GM19438 (cell line): ENCODE measurements at regions not wholly inside any gene's neighbourhood (a gene's known extent, or its start where the extent isn't known, plus 50 kb on each side); places are given as distances from the start of the nearest gene placed in this dataset.

Experiments
- ATAC-seq: cut with Tn5 transposase; IDR thresholded peaks from one replicate; pipeline ENCODE4 v1.9.1; 2021; ENCODE audit warnings: low read depth; ENCODE audit not compliant: unreplicated experiment

DNA sequence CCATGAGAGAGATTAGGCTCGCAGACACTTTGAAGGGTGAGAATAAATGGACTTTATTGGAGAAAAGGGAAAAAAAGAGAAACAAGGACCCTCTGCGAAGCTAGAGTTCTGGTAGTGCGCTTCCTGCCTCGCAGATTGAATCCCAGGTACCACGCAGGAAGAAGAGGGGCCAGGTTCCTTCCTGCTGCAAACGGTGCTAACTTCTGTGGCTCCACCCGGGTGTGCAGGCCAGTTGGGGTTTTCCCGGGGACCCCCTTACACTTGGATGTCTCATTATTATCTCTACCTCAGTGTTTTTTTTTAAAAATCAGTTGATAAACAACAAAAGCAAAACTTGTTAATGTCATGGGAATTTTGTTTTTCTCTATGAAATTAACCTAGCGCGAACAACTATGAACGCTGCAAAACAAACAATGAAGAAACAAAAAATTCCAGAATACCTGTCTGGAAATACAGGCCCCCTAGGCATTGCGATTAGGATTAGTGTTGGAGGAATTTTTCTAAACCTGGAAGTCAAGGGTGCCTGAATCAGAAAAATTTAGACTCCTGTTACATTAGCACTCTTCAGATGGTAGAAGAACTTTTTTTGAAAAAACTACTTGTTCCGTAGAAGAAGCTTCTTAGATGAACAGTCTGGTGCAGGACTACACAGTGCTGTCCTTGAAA is 414.5 kb downstream of the MAN2A1 start:
- ATAC-seq, result no peak

DNA sequence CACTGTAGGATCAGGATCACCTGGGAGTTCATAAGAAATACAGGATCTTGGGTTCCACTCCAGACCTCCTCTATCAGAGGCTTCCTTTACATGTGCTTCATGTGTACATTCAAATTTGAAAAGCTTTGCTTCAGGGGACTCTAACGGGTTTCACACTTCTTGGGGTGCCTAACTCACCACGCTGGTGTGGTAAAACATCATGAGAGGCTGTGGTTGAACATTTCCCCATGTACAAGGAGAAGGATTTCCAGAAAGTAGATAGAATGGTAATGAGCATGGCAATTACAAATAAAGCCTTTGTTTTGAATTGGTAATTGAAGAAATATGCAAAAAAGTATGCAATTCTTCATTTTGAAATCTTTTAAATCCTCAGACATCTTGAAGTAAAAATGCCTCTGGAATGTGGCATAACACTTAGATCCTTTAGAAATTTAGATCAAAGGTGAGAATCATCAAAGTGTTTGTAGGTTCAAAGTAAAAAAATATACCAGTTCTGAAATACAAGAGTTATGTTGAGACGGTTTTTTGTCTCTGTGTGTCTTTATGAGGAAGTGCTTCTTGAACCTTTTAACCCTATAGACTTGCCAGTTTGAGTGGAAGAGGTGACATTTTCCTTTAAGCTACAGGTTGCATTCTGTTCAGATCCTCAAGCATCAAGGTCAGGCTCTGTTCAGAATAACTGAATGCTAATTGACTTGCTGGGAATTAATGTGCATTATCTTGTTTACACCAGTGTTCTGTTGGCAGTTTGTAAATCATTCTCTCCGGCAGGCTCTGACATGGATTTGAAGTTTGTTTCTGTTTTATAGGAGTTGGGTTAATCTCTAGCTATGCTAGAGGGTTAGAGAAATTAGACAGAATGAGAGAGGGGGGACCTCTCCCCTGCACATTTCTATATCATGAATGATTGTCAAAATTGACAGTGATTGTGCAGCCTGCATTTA is 415.3 kb downstream of the MAN2A1 start:
- ATAC-seq, result no peak

DNA sequence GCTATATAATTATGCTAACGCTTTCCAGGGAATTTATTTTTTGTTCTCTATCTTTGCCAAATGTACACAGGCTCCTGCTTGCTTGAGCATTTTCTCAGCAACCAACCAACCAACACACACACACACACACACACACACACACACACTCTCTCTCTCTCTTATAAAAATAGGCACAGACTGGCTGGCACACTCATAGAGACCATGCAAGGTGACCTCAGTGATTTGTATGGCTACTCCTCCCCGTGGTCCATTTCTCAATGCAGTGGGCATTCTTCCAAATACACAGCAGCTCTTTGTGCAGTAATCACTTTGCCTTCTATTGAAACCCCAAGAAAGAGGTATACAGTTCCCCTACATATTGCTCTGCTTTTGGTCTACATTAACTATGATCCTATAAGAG is 416.0 kb downstream of the MAN2A1 start:
- no peak for ATAC-seq

DNA sequence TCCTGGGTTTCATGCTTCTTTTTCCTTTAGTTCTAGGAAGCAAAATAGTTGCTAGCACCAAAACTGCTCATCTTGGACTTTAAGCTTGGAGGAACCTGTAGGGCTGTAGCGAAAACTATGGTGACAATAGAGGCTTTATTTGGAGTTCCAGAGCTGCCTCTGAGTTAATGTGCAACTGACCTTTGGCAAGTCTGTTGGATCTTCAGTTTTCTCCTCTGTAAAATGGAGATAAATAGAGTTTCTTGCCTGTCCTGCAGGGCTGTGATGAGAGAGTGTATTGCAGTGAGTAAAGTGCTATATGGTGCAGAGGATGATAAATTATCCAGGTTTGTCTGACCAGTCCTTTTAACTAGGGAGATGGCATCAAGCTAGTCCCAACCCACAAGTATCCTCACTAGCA is 417.0 kb downstream of the MAN2A1 start:
- ATAC-seq, result no peak

DNA sequence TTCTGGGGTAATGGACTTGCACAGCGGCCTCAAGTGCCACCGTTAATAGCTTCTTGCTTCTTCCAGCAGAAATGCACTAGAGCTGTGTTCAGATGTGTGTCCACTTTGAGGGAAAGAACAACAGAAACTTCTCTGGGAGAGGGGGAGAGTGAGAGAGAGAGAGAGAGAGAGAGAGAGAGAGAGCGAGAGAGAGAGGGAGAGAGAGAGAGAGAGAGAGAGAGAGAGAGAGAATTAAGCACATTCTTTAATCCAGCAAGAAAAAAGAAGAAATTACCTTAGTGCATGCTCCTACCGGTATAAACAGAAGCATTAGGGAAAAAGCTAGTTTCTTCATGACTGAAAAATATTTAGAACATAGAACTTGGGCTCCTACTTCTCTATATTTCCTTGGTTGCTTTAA is 418.8 kb downstream of the MAN2A1 start:
- ATAC-seq, result no peak

DNA sequence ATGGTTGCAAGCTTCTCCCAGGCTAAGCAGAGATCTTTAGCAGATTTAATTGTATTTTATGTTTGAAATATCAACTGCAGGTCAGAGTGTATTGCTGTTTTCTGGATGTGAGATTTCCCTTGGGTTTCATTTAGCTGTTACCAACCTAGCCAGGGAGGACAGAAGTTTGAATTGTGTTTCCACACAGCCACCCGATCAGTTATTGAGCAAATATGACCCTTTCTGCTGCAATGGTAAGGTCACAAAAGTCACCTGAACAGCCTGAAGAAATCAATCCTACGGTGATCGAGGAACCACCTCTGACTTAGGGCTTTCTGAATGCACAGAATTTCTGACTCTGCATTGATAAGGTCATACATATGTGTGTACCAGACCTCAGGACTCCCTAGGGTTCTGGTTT is 419.9 kb downstream of the MAN2A1 start:
- ATAC-seq, result no peak

DNA sequence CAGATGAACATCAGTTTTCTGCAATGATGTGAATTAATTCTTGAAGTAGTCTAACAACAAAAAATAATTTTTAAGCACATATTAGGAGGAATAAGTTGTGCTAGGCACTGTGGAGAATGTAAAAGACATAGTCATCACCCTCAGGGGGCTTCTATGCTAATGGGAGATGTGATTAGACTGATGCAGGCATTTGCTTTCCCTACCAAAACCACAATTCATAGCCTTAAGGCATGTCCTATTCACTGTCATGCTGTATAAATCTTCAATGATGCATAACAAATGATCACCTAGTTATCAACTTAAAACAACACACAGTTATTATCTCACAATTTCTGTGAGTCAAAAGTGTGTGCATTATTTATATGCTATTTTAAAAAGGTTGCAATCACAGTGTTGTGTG is 422.6 kb downstream of the MAN2A1 start:
- ATAC-seq, result no peak

DNA sequence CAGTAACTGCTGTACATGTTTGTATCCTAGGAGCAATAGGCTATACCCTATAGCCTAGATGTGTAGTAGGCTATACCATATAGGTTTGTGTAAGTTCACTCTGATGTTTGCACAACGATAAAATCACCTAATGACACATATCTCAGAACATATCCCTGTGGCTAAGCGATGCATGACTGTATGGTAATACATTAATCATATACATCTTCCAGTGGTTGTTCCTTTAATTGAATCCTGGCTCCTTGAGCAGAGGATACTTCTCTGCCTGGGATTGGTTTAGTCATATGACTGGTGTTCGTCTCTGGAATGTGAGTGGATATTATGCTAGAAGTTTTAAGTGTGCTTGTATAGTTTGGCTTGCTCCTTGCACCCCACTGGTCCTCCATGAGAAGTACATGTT is 425.8 kb downstream of the MAN2A1 start:
- ATAC-seq, result no peak

DNA sequence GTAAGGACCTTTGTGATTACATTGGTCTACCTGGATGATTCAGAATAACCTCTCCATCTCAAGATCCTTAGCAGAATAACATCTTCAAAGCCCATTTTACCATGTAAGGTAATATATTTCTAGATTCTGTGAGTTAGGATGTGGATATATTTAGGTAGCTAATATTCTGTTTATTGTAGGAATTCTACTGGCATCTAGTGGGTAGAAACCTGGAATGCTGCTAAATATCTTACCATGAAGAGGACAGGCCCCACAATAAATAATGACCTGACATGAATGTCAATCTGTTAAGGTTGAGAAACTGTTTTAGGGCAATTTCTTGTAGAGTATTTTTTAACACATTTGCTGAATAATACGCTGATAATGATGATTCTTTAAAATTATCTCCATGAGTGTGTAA is 426.8 kb downstream of the MAN2A1 start:
- ATAC-seq, result no peak

DNA sequence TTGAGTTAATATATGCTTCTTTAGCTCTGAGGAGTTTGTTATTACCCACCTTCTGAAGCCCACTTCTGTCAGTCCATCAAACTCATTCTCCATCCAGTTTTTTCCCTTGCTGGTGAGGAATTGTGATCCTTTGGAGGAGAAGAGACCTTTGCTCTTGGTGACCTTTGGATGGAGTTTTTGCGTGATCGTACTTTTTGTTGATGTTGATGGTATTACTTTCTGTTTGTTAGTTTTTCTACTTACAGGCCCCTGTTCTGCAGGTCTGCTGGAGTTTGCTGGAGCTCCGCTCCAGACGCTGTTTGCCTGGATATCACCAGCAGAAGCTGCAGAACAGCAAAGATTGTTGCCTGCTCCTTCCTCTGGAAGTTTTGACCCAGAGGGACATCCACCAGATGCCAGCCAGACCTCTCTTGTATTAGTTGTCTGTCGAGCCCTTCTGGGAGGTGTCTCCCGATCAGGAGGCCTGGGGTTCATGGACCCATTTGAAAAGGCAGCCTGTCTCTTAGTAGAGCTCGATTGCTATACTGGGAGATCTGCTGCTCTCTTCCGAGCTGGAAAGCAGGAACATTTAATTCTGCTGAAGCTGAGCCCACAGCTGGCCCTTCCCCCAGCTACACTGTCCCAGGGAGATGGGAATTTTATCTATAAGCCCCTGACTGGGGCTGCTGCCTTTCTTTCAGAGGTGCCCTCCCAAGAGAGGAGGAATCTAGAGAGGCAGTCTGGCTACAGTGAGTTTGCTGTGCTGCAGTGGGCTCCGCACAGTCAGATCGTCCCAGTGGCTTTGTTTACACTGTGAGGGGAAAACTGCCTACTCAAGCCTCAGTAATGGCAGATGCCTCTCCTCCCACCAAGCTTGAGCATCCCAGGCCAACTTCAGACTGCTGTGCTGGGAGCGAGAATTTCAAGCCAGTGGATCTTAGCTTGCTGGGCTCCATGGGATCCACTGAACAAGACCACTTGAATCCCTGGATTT is 445.5 kb downstream of the MAN2A1 start:
- no peak for ATAC-seq

DNA sequence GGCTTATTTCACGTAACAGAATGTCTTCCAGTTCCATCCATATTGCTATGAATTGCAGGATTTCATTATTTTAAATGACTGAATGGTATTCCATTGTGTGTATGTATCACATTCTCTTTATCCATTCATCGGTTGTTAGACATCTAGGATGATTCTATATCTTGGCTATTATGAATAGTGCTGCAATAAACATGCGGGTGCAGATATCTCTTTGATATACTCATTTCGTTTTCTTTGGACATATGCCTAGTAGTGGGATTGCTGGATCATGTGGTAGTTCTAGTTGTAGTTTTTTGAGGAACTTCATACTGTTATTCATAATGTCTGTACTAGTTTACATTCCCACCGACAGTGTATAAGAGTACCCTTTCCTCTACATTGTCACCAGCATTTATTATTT is 460.5 kb downstream of the MAN2A1 start:
- no peak for ATAC-seq

DNA sequence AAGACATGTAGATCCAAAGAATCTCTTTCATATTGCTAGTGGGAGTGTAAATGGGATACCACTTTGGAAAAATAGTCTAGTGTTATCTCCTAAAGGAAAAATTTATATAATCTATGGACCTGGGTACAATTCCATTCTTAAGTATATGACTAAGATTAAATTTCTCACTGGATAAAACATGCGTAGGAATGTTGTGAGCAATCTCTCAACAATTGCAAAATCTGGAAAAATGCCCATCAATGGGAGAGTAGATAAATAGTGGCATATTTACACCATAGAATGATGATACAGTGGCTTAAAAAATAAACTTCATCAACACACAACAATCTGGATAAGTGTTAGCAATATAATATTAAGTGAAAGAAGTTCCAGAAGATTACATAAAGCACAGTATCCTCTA is 469.5 kb downstream of the MAN2A1 start:
- no peak for ATAC-seq

DNA sequence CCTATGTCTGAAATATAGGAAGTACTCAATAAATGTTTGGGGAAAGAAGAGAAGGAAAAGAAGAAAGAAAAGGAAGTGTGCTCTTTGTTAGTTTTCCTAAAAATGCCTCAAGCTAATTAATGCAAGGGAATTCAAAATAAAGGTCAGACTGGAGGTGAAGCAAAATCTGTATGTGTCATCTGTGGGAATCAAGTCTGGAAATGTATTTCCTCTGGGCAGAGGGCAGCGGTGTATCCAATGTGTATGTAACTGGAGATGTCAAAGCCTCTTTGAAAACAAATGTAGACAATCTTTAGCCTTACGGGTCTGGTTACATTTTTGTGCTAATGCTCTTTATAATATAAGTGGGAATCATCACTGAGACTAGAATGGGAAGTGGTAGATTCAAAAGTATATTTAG is 471.4 kb downstream of the MAN2A1 start:
- no peak for ATAC-seq

DNA sequence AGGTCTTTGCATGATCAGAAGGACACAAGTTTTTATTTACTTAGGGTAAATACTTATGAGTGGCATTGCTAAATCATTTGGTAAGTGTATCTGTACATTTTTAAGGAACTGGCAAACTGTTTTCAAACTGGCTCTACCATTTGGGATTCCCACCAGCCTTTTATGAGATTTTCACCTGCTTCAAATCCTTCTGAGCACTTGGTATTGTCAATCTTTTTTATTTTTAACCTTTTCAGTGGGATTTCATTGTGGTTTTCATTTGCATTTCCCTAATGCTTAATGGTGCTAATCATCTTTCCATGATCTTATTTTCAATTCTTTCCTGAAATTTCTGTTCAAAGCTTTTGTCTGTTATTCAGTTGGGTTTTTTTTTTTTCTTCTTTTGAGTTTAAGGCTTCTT is 475.6 kb downstream of the MAN2A1 start:
- ATAC-seq, result no peak

DNA sequence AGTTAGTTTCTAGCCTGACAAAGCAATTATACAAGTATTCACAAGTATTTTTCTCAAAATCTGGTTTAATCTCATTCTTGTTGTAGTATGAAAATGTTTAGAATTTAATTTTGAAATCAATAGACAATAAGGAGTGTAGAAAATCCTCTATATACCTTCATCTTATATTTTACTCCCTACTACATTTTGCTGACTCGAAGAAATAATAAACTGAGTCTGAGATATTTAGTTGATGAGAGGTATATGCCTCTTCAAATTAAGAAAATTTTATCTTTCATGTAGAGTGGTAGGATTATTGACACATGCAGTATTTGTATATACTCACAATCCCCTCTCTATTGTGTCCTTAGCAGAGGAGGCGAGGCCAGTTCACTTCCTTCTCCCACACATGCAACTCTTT is 477.7 kb downstream of the MAN2A1 start:
- no peak for ATAC-seq

DNA sequence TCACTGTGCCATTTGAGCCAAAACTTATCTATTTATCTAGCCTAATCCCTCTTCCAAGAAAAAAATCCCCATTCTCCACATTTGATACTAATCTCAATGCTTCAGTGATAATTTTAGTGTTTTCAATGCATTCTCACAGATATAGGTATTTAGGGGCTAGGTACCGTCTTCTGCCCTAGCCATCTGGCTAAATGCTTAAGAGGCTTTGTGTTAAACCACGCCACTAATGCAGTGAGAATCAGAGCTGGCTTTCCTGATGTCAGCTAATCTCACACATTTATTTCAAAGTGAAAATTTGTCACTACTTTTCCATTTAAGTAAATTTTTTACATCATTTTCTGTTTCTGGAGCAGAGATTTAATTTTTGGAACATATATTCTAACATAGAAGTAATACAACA is 479.7 kb downstream of the MAN2A1 start:
- ATAC-seq, result no peak

DNA sequence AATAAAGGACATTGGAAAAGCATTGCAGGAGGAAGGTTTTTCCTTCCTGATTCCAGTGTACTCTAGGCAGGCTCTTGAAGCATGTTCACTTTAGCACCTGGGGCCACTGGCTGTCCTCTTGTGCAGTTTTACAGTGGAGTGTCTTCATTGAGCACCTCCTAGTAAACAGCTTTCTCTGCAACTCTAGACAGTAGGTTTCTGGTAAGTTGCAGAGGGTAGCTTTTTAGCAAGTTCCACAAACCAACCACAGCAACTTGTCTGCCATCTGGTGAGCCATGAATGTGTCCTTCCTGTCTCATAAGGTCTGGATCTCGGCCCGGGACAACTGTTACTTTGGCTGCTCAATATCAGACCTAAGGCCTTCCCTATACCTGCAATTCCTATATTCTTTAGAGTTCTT is 488.0 kb downstream of the MAN2A1 start:
- no peak for ATAC-seq

DNA sequence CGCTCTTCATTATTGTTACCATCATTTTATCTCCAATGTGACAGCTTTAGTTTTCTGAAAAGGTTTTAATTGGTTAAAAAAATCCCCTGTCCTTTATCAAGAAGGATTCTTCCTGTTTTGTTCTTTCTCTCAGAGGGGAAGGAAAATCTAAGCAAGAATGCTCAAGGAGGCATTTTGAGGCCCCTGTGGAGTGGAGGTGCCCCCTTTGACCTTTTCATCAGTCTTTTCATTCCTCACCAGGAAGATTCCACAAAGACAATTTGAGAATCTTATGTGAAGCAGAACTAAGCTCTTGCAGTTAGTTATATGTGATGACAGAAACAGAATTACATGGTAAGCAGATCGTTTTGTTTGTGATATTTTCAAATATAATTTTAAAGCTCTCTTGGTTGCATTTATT is 489.6 kb downstream of the MAN2A1 start:
- ATAC-seq, result no peak

DNA sequence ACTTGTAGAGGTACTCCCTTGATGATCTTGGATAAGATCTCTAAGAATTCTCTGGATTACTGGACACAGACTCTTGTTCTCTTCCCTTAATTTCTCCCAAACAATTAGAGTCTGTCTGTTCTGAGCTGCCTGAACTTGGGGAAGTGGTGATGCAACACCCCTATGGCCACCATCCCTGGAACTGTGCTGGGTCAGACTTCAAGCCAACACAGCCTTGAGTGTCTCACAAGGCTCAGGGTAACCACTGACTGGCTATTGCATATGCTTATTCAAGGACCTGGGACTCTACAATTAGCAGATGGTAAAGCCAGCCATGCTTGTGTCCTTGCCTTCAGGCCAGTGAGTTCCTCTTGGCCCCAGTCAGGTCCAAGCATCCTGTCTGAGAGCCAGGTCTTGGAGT is 504.5 kb downstream of the MAN2A1 start:
- ATAC-seq, result no peak

DNA sequence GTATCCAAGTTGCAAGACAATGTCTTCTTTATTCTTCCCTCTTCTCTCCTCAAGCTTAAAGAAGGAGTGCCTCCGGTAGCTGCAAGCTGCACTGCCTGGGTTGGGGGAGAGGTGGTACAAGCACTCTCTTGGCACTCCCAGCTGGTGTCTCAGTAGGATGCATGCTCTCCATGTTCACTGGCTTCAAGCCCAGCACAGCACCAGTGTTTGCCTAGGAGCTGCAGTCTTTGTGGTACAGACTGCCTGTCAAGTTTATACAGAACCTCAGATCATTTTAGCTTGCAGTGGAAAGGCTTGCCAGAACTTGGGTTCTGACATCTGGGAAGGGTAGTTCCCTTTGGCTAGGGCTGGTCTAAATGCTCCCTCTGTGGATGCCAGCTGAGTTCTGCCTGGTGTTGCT is 505.6 kb downstream of the MAN2A1 start:
- ATAC-seq, result no peak

DNA sequence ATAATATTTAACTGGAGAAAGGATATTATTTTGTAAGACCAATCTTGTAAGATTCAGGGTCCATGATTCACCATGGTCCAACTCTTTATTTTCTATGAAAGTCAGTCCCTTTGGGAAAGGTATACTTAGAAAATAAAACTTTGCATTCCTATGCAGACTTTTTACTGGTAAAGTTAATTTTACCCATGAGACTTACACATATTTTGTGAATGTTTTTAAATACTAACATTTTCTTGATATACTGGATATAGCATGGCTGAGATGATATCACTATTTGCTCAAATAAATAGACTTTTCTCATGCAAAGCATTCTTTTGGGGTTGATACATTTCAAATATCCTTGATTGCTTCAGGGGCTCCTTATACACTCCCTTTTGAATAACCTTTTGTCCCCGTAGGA is 512.1 kb downstream of the MAN2A1 start:
- no peak for ATAC-seq
